ENCODE measurements at regions not wholly inside any gene's neighbourhood (a gene's known extent, or its start where the extent isn't known, plus 50 kb on each side); places are given as distances from the start of the nearest gene placed in this dataset.
A peak's percentile ranks its signal among the peaks of the same experiment; 100 is the strongest.

- H2AFZ ChIP-seq (ENCODE audit: low read length): no peak overlapping the region
- H3K9me3 ChIP-seq (ENCODE audit: low read length): no peaks in the 10 kb centered on the region
- no TSS peak for BruUV-seq (replicated peaks)
- POLR2A ChIA-PET: interaction anchor here (0.7 kb wide), 1 partner anchor 747 kb away, joined by 3 read pairs; no protein-coding TSS in a partner anchor
- no peak overlapping the region for H3K4me3 ChIP-seq (ENCODE audit: low read depth, low read length, poor library complexity, severe bottlenecking)
- TF ChIP-seq, protein P1, sequence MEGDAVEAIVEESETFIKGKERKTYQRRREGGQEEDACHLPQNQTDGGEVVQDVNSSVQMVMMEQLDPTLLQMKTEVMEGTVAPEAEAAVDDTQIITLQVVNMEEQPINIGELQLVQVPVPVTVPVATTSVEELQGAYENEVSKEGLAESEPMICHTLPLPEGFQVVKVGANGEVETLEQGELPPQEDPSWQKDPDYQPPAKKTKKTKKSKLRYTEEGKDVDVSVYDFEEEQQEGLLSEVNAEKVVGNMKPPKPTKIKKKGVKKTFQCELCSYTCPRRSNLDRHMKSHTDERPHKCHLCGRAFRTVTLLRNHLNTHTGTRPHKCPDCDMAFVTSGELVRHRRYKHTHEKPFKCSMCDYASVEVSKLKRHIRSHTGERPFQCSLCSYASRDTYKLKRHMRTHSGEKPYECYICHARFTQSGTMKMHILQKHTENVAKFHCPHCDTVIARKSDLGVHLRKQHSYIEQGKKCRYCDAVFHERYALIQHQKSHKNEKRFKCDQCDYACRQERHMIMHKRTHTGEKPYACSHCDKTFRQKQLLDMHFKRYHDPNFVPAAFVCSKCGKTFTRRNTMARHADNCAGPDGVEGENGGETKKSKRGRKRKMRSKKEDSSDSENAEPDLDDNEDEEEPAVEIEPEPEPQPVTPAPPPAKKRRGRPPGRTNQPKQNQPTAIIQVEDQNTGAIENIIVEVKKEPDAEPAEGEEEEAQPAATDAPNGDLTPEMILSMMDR (conservative IDR thresholded peaks at IDR 0.05; ENCODE audit: low read length): no peak
- no peak for TF ChIP-seq EZH2phosphoT487 (IDR thresholded peaks at IDR 0.05; ENCODE audit: borderline replicate concordance, low read depth, low read length)
- intact Hi-C loops (cut with micrococcal nuclease; ENCODE audit: unreplicated experiment): no loop called here
- H3K9me2 ChIP-seq (ENCODE audit: insufficient read depth, low read length): no peaks in the 10 kb centered on the region
- no peaks in the 10 kb centered on the region for H3K79me2 ChIP-seq (ENCODE audit: insufficient read depth, low read depth, low read length)
- no peak for DNase-seq (ENCODE audit: low spot score)
- no peak overlapping the region for H3K4me2 ChIP-seq (ENCODE audit: low read length)
- CTCF ChIA-PET (ENCODE audit: unreplicated experiment): no interaction called here
- H4K20me1 ChIP-seq (ENCODE audit: insufficient read depth, low read length): no peaks in the 10 kb centered on the region
- no peaks in the 10 kb centered on the region for H3K36me3 ChIP-seq (ENCODE audit: insufficient read depth, low read length)
- no peak overlapping the region for H3K27ac ChIP-seq (ENCODE audit: low read depth, low read length, poor library complexity, severe bottlenecking)
- H3K4me1 ChIP-seq (ENCODE audit: insufficient read depth, low read length, poor library complexity, severe bottlenecking): no peaks in the 10 kb centered on the region
Observed at GRCh38 chr9:99650187-99650874, 171.4 kb upstream of the NR4A3 start.

GRCh38 chr9:99660191-99660636, 161.5 kb upstream of the NR4A3 start:
- no peak overlapping the region for H3K4me2 ChIP-seq (ENCODE audit: low read length)
- no peak overlapping the region for H3K4me3 ChIP-seq (ENCODE audit: low read depth, low read length, poor library complexity, severe bottlenecking)
- BruUV-seq (replicated peaks): no TSS peak
- POLR2A ChIA-PET: no interaction called here
- DNase-seq (ENCODE audit: low spot score): peak; percentile 5
- H3K79me2 ChIP-seq (ENCODE audit: insufficient read depth, low read depth, low read length): no peaks in the 10 kb centered on the region
- TF ChIP-seq EZH2phosphoT487 (IDR thresholded peaks at IDR 0.05; ENCODE audit: borderline replicate concordance, low read depth, low read length): no peak
- TF ChIP-seq, protein P1 (conservative IDR thresholded peaks at IDR 0.05; ENCODE audit: low read length): no peak
- H3K4me1 ChIP-seq (ENCODE audit: insufficient read depth, low read length, poor library complexity, severe bottlenecking): peaks cover 6% of the 10 kb centered on the region
- H2AFZ ChIP-seq (ENCODE audit: low read length): no peak overlapping the region; the same call in 1 of the 2 replicates
- CTCF ChIA-PET (ENCODE audit: unreplicated experiment): no interaction called here
- no peaks in the 10 kb centered on the region for H3K9me2 ChIP-seq (ENCODE audit: insufficient read depth, low read length)
- H3K27ac ChIP-seq (ENCODE audit: low read depth, low read length, poor library complexity, severe bottlenecking): no peak overlapping the region
- no peaks in the 10 kb centered on the region for H4K20me1 ChIP-seq (ENCODE audit: insufficient read depth, low read length)
- intact Hi-C loops (cut with micrococcal nuclease; ENCODE audit: unreplicated experiment): no loop called here
- no peaks in the 10 kb centered on the region for H3K9me3 ChIP-seq (ENCODE audit: low read length)
- no peaks in the 10 kb centered on the region for H3K36me3 ChIP-seq (ENCODE audit: insufficient read depth, low read length)

DNA sequence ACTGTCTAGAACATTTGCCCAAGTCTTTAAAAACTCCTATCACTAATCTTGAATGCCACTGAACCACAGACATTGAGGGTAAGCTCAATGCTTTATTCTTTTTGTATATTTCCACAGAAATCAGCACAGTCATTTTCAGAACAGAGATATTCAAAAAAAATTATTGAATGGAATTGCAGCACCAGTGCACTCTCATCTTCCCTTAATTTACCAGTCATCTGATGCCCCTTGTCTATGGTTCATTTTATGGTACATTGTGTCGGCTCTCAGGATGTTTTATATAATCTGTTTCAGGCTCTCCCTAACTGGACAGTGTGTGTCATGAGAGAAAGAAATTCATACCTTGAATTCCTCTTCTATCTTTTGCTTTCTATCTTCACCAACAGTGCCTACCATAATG, 158.4 kb upstream of the NR4A3 start:
- Histone ChIP-seq H3K9me2 (ENCODE audit: insufficient read depth, low read length) (no peaks in the 10 kb centered on the region), H3K36me3 (ENCODE audit: insufficient read depth, low read length) (no peaks in the 10 kb centered on the region), H4K20me1 (ENCODE audit: insufficient read depth, low read length) (no peaks in the 10 kb centered on the region), H2AFZ (ENCODE audit: low read length) (no peak overlapping the region), H3K9me3 (ENCODE audit: low read length) (no peaks in the 10 kb centered on the region), H3K4me1 (ENCODE audit: insufficient read depth, low read length, poor library complexity, severe bottlenecking) (peaks cover 6% of the 10 kb centered on the region), H3K27ac (ENCODE audit: low read depth, low read length, poor library complexity, severe bottlenecking) (no peak overlapping the region), H3K4me3 (ENCODE audit: low read depth, low read length, poor library complexity, severe bottlenecking) (no peak overlapping the region), H3K79me2 (ENCODE audit: insufficient read depth, low read depth, low read length) (no peaks in the 10 kb centered on the region), H3K4me2 (ENCODE audit: low read length) (no peak overlapping the region)
- POLR2A ChIA-PET: no interaction called here
- BruUV-seq (replicated peaks): no TSS peak
- TF ChIP-seq, protein P1 (conservative IDR thresholded peaks at IDR 0.05; ENCODE audit: low read length): no peak
- no peak for TF ChIP-seq EZH2phosphoT487 (IDR thresholded peaks at IDR 0.05; ENCODE audit: borderline replicate concordance, low read depth, low read length)
- CTCF ChIA-PET (ENCODE audit: unreplicated experiment): no interaction called here
- no peak for DNase-seq (ENCODE audit: low spot score)
- intact Hi-C loops (cut with micrococcal nuclease; ENCODE audit: unreplicated experiment): no loop called here
